HG03460 (cell line): ENCODE measurements at regions not wholly inside any gene's neighbourhood (a gene's known extent, or its start where the extent isn't known, plus 50 kb on each side); places are given as distances from the start of the nearest gene placed in this dataset.
A peak's percentile ranks its signal among the peaks of the same experiment; 100 is the strongest.

Experiments
- ATAC-seq: cut with Tn5 transposase; IDR thresholded peaks from one replicate; pipeline ENCODE4 v1.9.1; 2021; ENCODE audit not compliant: unreplicated experiment

GRCh38 chr21:25054689-25055088, 552.6 kb downstream of the MRPL39 start:
- ATAC-seq: no peak

- peak; percentile 78 for ATAC-seq
Observed at GRCh38 chr21:25039461-25040380, 567.6 kb downstream of the MRPL39 start.

GRCh38 chr21:25036775-25037174, 570.5 kb downstream of the MRPL39 start:
- no peak for ATAC-seq

GRCh38 chr21:25031750-25032149, 575.5 kb downstream of the MRPL39 start:
- no peak for ATAC-seq

- no peak for ATAC-seq
Observed at GRCh38 chr21:25029580-25029979, 577.7 kb downstream of the MRPL39 start.

- no peak for ATAC-seq
Observed at GRCh38 chr21:25025596-25025995, 581.7 kb downstream of the MRPL39 start.

GRCh38 chr21:25024639-25025038, 582.6 kb downstream of the MRPL39 start:
- no peak for ATAC-seq

- no peak for ATAC-seq
Observed at GRCh38 chr21:25005388-25005787, 601.9 kb downstream of the MRPL39 start.

- ATAC-seq: no peak
Observed at GRCh38 chr21:25002676-25003075, 604.6 kb downstream of the MRPL39 start.

- no peak for ATAC-seq
Observed at GRCh38 chr21:24995216-24995615, 612.1 kb downstream of the MRPL39 start.

- ATAC-seq: no peak
Observed at GRCh38 chr21:24994717-24995116, 612.6 kb downstream of the MRPL39 start.

- no peak for ATAC-seq
Observed at GRCh38 chr21:24989516-24989915, 617.8 kb downstream of the MRPL39 start.

GRCh38 chr21:24988941-24989340, 618.3 kb downstream of the MRPL39 start:
- no peak for ATAC-seq

GRCh38 chr21:24976238-24976637, 631.0 kb downstream of the MRPL39 start:
- no peak for ATAC-seq

- no peak for ATAC-seq
Observed at GRCh38 chr21:24969068-24969467, 638.2 kb downstream of the MRPL39 start.

GRCh38 chr21:24955275-24955961, 651.9 kb downstream of the MRPL39 start:
- peak; percentile 91 for ATAC-seq

GRCh38 chr21:24948186-24948585, 659.1 kb downstream of the MRPL39 start:
- no peak for ATAC-seq

GRCh38 chr21:24945910-24946309, 661.4 kb downstream of the MRPL39 start:
- ATAC-seq: no peak

- no peak for ATAC-seq
Observed at GRCh38 chr21:24941316-24942185, 665.7 kb downstream of the MRPL39 start.

GRCh38 chr21:24939291-24939690, 668.0 kb downstream of the MRPL39 start:
- ATAC-seq: no peak

GRCh38 chr21:24938573-24938972, 668.7 kb downstream of the MRPL39 start:
- ATAC-seq: no peak
